ENCODE measurements at regions not wholly inside any gene's neighbourhood (a gene's known extent, or its start where the extent isn't known, plus 50 kb on each side); places are given as distances from the start of the nearest gene placed in this dataset.
"Not testable (repeated sequence)": the region's sequence is repeated elsewhere in the genome, so short reads cannot be mapped to it uniquely, and the experiment has no call there.

DNA sequence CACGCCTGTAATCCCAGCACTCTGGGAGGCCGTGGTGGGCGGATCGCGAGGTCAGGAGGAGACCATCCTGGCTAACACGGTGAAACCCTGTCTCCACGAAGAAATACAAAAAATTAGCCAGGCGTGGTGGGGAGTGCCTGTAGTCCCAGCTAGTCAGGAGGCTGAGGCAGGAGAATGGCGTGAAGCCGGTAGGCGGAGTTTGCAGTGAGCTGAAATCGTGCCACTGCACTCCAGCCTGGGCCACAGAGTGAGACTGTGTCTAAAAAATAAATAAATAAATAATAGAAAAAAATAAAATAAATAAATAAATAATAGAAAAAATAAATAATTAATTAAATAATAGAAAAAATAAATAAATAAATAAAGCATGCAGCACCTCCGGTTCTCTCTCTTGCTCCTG is 480.8 kb downstream of the GOLGA6L6 start:
- not testable (repeated sequence) for TF ChIP-seq EP300, POLR2AphosphoS5, POLR2A (IDR thresholded peaks at IDR 0.05)
- TF ChIP-seq, protein P1, sequence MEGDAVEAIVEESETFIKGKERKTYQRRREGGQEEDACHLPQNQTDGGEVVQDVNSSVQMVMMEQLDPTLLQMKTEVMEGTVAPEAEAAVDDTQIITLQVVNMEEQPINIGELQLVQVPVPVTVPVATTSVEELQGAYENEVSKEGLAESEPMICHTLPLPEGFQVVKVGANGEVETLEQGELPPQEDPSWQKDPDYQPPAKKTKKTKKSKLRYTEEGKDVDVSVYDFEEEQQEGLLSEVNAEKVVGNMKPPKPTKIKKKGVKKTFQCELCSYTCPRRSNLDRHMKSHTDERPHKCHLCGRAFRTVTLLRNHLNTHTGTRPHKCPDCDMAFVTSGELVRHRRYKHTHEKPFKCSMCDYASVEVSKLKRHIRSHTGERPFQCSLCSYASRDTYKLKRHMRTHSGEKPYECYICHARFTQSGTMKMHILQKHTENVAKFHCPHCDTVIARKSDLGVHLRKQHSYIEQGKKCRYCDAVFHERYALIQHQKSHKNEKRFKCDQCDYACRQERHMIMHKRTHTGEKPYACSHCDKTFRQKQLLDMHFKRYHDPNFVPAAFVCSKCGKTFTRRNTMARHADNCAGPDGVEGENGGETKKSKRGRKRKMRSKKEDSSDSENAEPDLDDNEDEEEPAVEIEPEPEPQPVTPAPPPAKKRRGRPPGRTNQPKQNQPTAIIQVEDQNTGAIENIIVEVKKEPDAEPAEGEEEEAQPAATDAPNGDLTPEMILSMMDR (IDR thresholded peaks at IDR 0.05) = not testable (repeated sequence)

Data from upper lobe of left lung (tissue), 4 donors.